Keratinocyte (primary cell): ENCODE measurements at regions not wholly inside any gene's neighbourhood (a gene's known extent, or its start where the extent isn't known, plus 50 kb on each side); places are given as distances from the start of the nearest gene placed in this dataset.

ENCODE experiments used
- DNase-seq: peaks from one replicate; pipeline ENCODE4 v3.0.0-alpha.2; 2011; ENCODE audit warnings: low read depth, missing footprints, low spot score
- FAIRE-seq: peaks from 2 replicates; lab custom pipeline; 2011; peaks lifted over from hg19 to GRCh38; lab: Jason Lieb, UNC
- H2AFZ ChIP-seq: 2 replicates; pipeline ENCODE4 v1.6.0; 2012; ENCODE audit warnings: low read length, control low read depth, inconsistent platforms; ENCODE audit not compliant: control insufficient read depth
- H3K27ac ChIP-seq: 2 replicates; pipeline ENCODE4 v1.5.1; 2011; ENCODE audit warnings: low read length; ENCODE audit not compliant: control insufficient read depth, insufficient read depth
- H3K27me3 ChIP-seq: 3 replicates; pipeline ENCODE4 v1.6.0; 2011; ENCODE audit warnings: low read length; ENCODE audit not compliant: control insufficient read depth, insufficient read depth; ENCODE audit errors: extremely low read depth
- H3K36me3 ChIP-seq, 2 experiments: 2 replicates in 1 of 2; 3 replicates in 1 of 2; pipeline ENCODE4 v1.5.1; 2011; ENCODE audit warnings: low read length in 2 of 2, mild to moderate bottlenecking in 1 of 2; ENCODE audit not compliant: control insufficient read depth in 2 of 2, insufficient read depth in 2 of 2; ENCODE audit errors: extremely low read depth in 1 of 2
- H3K4me1 ChIP-seq: 3 replicates; pipeline ENCODE4 v1.5.1; 2011; ENCODE audit warnings: low read length; ENCODE audit not compliant: control insufficient read depth, insufficient read depth; ENCODE audit errors: extremely low read depth
- H3K4me2 ChIP-seq: 3 replicates; pipeline ENCODE4 v1.6.0; 2011; ENCODE audit warnings: low read depth, low read length; ENCODE audit not compliant: control insufficient read depth, insufficient read depth; ENCODE audit errors: extremely low read depth
- H3K4me3 ChIP-seq, 3 experiments: fragments of 200-600 bp in 1 of 3; sonication (generic) in 1 of 3; 2 replicates in 2 of 3; 3 replicates in 1 of 3; pipeline ENCODE4 v1.5.1; 2011 to 2016; ENCODE audit warnings: low read length in 3 of 3, mild to moderate bottlenecking in 3 of 3, control low read depth in 2 of 3, inconsistent platforms in 1 of 3, low read depth in 1 of 3, mixed read lengths in 1 of 3, mixed run types in 1 of 3, moderate library complexity in 1 of 3; ENCODE audit not compliant: control insufficient read depth in 2 of 3, insufficient read depth in 2 of 3; ENCODE audit errors: extremely low read depth in 1 of 3
- H3K79me2 ChIP-seq: 2 replicates; pipeline ENCODE4 v1.6.0; 2012; ENCODE audit warnings: low read length; ENCODE audit not compliant: control insufficient read depth, insufficient read depth
- H3K9ac ChIP-seq: 3 replicates; pipeline ENCODE4 v1.6.0; 2011; ENCODE audit warnings: low read length; ENCODE audit not compliant: control insufficient read depth, insufficient read depth; ENCODE audit errors: extremely low read depth
- H3K9me1 ChIP-seq: 3 replicates; pipeline ENCODE4 v1.6.0; 2011; ENCODE audit warnings: low read length; ENCODE audit not compliant: control insufficient read depth, insufficient read depth; ENCODE audit errors: extremely low read depth
- H3K9me3 ChIP-seq: 2 replicates; pipeline ENCODE4 v1.5.1; 2012; ENCODE audit warnings: low read depth, low read length; ENCODE audit not compliant: control insufficient read depth
- H4K20me1 ChIP-seq: 3 replicates; pipeline ENCODE4 v1.6.0; 2011; ENCODE audit warnings: low read length; ENCODE audit not compliant: control insufficient read depth, insufficient read depth; ENCODE audit errors: extremely low read depth
- EZH2 ChIP-seq: IDR thresholded peaks from one replicate; pipeline ENCODE4 v1.6.1; 2012; ENCODE audit warnings: inconsistent platforms, mild to moderate bottlenecking, low read length, moderate library complexity
- dilution Hi-C: fragments of 300-500 bp; cut with MboI; formaldehyde crosslinking; loops from one replicate; pipeline ENCODE4 v1.7.0; 2020; ENCODE audit warnings: low sequenced_read_pairs; ENCODE audit not compliant: extremely low pct_ligation_motif_present
- TF ChIP-seq, protein P1 (sequence below), 3 experiments: IDR thresholded peaks in 1 of 3; conservative IDR thresholded peaks in 1 of 3; optimal IDR thresholded peaks in 1 of 3; 2 replicates in 2 of 3; 3 replicates in 1 of 3; pipeline versions ENCODE3 to v1.5.1; 2011; ENCODE audit warnings: low read length in 3 of 3, mild to moderate bottlenecking in 3 of 3, moderate library complexity in 2 of 3, control low read depth in 1 of 3, inconsistent platforms in 1 of 3; ENCODE audit not compliant: insufficient read depth in 2 of 3; ENCODE audit errors: extremely low read depth in 1 of 3

DNA sequence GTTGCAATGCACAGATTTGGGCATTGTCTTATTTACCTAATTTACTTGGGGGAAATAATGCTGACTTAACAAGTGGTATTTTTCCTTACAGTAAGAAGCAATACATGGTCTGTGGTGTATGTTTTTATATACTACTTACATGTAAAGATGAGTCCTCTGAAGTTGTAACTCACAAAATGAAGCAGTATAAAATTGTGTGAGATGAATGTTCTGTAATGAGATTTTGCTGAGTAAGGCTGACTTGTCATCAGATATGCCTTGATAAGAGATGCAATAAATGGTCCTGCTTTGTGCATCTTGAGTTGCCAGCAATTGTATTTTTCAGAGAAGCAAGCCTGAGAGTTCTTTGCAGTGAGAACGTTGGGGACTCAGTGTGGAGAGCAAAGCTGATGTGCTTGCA is 92.2 kb upstream of the GNAQ start:
- Histone ChIP-seq H3K9me1 (no peaks in the 10 kb centered on the region), H3K27ac (no peak overlapping the region), H3K36me3 (no peaks in the 10 kb centered on the region), H3K79me2 (no peaks in the 10 kb centered on the region), H3K9ac (no peak overlapping the region), H2AFZ (no peak overlapping the region), H3K4me2 (no peak overlapping the region), H3K27me3 (no peaks in the 10 kb centered on the region), H3K9me3 (no peaks in the 10 kb centered on the region), H4K20me1 (no peaks in the 10 kb centered on the region), H3K4me3 (no peak overlapping the region), H3K4me1 (peaks cover 14% of the 10 kb centered on the region)
- FAIRE-seq (no peak), DNase-seq (no peak)
- dilution Hi-C loops, result loop anchor here (5.0 kb wide), 1 partner anchor 57 kb away; no protein-coding TSS in a partner anchor
- no peak for TF ChIP-seq EZH2
- TF ChIP-seq, protein P1, sequence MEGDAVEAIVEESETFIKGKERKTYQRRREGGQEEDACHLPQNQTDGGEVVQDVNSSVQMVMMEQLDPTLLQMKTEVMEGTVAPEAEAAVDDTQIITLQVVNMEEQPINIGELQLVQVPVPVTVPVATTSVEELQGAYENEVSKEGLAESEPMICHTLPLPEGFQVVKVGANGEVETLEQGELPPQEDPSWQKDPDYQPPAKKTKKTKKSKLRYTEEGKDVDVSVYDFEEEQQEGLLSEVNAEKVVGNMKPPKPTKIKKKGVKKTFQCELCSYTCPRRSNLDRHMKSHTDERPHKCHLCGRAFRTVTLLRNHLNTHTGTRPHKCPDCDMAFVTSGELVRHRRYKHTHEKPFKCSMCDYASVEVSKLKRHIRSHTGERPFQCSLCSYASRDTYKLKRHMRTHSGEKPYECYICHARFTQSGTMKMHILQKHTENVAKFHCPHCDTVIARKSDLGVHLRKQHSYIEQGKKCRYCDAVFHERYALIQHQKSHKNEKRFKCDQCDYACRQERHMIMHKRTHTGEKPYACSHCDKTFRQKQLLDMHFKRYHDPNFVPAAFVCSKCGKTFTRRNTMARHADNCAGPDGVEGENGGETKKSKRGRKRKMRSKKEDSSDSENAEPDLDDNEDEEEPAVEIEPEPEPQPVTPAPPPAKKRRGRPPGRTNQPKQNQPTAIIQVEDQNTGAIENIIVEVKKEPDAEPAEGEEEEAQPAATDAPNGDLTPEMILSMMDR (optimal IDR thresholded peaks at IDR 0.05 in 1 of 3, IDR thresholded peaks at IDR 0.05 in 1 of 3, conservative IDR thresholded peaks at IDR 0.05 in 1 of 3; ENCODE audit: extremely low read depth in 1 of 3, insufficient read depth in 2 of 3, low read length in 3 of 3), result no peak

DNA sequence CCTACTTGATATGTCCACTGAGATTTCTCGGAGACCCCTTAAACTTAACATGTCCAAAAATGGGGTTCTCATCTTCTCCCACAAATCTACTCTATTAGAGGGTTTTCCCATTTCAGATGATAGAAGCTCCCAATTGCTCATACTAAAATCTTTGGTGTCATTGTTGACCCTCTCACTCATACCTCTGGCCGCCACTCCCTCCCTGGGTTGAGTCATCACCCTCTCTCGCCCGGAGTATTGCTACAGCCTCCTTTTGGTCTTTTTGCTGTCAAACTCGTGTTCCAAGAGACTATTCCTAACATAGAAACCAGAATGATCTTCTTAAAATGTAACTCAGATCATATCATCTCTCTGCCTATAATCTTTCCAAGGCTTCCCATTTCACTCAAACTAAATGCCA is 91.0 kb upstream of the GNAQ start:
- H3K9me3 ChIP-seq, result no peaks in the 10 kb centered on the region
- FAIRE-seq (peak; percentile 20), DNase-seq (no peak)
- H4K20me1 ChIP-seq, result no peaks in the 10 kb centered on the region
- no peaks in the 10 kb centered on the region for H3K9me1 ChIP-seq
- no peak overlapping the region for H3K4me3 ChIP-seq
- H3K36me3 ChIP-seq, result no peaks in the 10 kb centered on the region
- no peak overlapping the region for H3K9ac ChIP-seq
- H3K27ac ChIP-seq, result no peak overlapping the region
- no peak overlapping the region for H2AFZ ChIP-seq
- H3K4me2 ChIP-seq, result no peak overlapping the region
- peaks cover 20% of the 10 kb centered on the region for H3K4me1 ChIP-seq
- dilution Hi-C loops, result loop anchor here (5.0 kb wide), 1 partner anchor 55 kb away; no protein-coding TSS in a partner anchor
- H3K79me2 ChIP-seq, result no peaks in the 10 kb centered on the region
- H3K27me3 ChIP-seq, result no peaks in the 10 kb centered on the region
- no peak for TF ChIP-seq EZH2
- TF ChIP-seq, protein P1 (optimal IDR thresholded peaks at IDR 0.05 in 1 of 3, IDR thresholded peaks at IDR 0.05 in 1 of 3, conservative IDR thresholded peaks at IDR 0.05 in 1 of 3; ENCODE audit: extremely low read depth in 1 of 3, insufficient read depth in 2 of 3, low read length in 3 of 3), result no peak
